ENCODE measurements at regions not wholly inside any gene's neighbourhood (a gene's known extent, or its start where the extent isn't known, plus 50 kb on each side); places are given as distances from the start of the nearest gene placed in this dataset.
A peak's percentile ranks its signal among the peaks of the same experiment; 100 is the strongest.

DNA sequence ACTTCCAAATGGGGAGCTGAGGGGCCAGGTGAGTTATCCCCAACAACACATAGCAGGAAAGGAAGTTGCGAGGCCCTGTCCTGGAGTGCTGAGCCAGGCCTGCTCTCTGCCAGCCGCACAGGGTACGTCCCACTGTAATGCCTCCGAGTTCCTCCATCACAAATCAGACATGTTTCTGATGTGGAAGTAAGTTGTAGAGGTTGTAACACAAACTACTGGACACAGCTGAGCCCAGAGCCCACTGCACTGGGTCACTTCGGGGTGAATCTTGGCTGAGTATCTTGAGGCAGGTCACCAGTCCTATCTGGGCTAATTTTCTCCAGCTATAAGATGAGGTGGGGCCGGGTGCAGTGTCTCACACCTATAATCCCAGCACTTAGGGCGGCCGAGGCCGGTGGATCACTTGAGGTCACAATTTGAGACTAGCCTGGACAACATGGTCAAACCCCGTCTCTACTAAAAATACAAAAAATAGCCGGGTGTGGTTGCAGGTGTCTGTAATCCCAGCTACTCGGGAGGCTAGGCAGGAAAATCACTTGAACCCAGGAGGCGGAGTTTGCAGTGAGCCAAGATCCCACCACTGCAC, 100.8 kb upstream of the CDH5 start:
- no peaks in the 10 kb centered on the region for H4K20me1 ChIP-seq (replicated peaks in 1 of 2; ENCODE audit: control insufficient read depth in 1 of 2, insufficient read depth in 2 of 2, low read length in 2 of 2)
- no peak for TF ChIP-seq RNF2 (IDR thresholded peaks at IDR 0.05; ENCODE audit: borderline replicate concordance, low read depth, low read length, missing control alignments, poor library complexity, severe bottlenecking)
- TF ChIP-seq TEAD4 (IDR thresholded peaks at IDR 0.05; ENCODE audit: low read depth, low read length), result no peak
- no peak for TF ChIP-seq KDM4A (IDR thresholded peaks at IDR 0.05; ENCODE audit: low read depth, low read length, severe bottlenecking)
- no peak for TF ChIP-seq RAD21 (IDR thresholded peaks at IDR 0.05 in 1 of 2, conservative IDR thresholded peaks at IDR 0.05 in 1 of 2; ENCODE audit: low read depth in 2 of 2, low read length in 2 of 2)
- TF ChIP-seq POU5F1 (IDR thresholded peaks at IDR 0.05; ENCODE audit: low read depth, low read length), result no peak
- no peak for TF ChIP-seq E2F6 (IDR thresholded peaks at IDR 0.05)
- TF ChIP-seq CBX8 (IDR thresholded peaks at IDR 0.05; ENCODE audit: borderline replicate concordance, low read depth, low read length), result no peak
- no peak for TF ChIP-seq FOSL1 (IDR thresholded peaks at IDR 0.05; ENCODE audit: insufficient read depth, low read depth, low read length)
- no peak for TF ChIP-seq CHD2 (IDR thresholded peaks at IDR 0.05; ENCODE audit: low read length)
- no peak for TF ChIP-seq SRF (IDR thresholded peaks at IDR 0.05; ENCODE audit: low read depth, low read length)
- no peak for TF ChIP-seq EGR1 (IDR thresholded peaks at IDR 0.05; ENCODE audit: borderline replicate concordance, low read depth, low read length)
- no peak for TF ChIP-seq SIRT6 (IDR thresholded peaks at IDR 0.05; ENCODE audit: low read length)
- TF ChIP-seq POLR2AphosphoS5 (IDR thresholded peaks at IDR 0.05; ENCODE audit: low read depth, low read length), result no peak

More for the DNA sequence above, 100.8 kb upstream of the CDH5 start:
- Histone ChIP-seq H3K79me2 (ENCODE audit: control insufficient read depth in 1 of 2, insufficient read depth in 2 of 2, low read length in 2 of 2) (no peaks in the 10 kb centered on the region), H3K56ac (replicated peaks; ENCODE audit: insufficient read length, low read depth, low read length) (no peak overlapping the region), H3K36me3 (ENCODE audit: control insufficient read depth in 2 of 4, insufficient read depth in 4 of 4, low read length in 3 of 4) (no peaks in the 10 kb centered on the region), H3K18ac (ENCODE audit: extremely low read depth, low read length) (no peak overlapping the region), H3K4me3 (ENCODE audit: extremely low read depth in 1 of 4, insufficient read depth in 2 of 4, low read depth in 3 of 4, low read length in 4 of 4) (no peak overlapping the region), H2AK5ac (ENCODE audit: low read depth, low read length) (no peak overlapping the region), H3K4me2 (ENCODE audit: insufficient read depth in 1 of 2, low read depth in 2 of 2, low read length in 2 of 2) (no peak overlapping the region), H3K23me2 (ENCODE audit: low read depth, low read length) (no peaks in the 10 kb centered on the region; the same call in 1 of the 2 replicates), H2BK12ac (ENCODE audit: low read depth, low read length) (0 out of 2 replicates have a peak overlapping the region, but pooled peaks have one; percentile 9), H3K9ac (replicated peaks in 1 of 4; ENCODE audit: extremely low read depth in 1 of 4, low read depth in 3 of 4, low read length in 3 of 4) (no peak overlapping the region), H2BK5ac (ENCODE audit: low read depth, low read length) (no peak overlapping the region), H3K27me3 (replicated peaks in 1 of 4; ENCODE audit: control insufficient read depth in 3 of 4, extremely low read depth in 1 of 4, insufficient read depth in 3 of 4, low read length in 3 of 4) (peaks cover 0 to 3% (median 1%) of the 10 kb centered on the region in 4 experiments; a peak in 4 of 7 replicates), H3K27ac (ENCODE audit: low read depth, low read length) (no peak overlapping the region), H4K91ac (replicated peaks; ENCODE audit: insufficient read length, low read length) (no peak overlapping the region), H3K23ac (ENCODE audit: insufficient read length) (no peak overlapping the region), H3K79me1 (ENCODE audit: low read depth, low read length) (no peaks in the 10 kb centered on the region), H4K5ac (ENCODE audit: insufficient read length, low read depth, low read length) (no peak overlapping the region), H2BK20ac (ENCODE audit: low read length) (0 out of 2 replicates have a peak overlapping the region, but pooled peaks have one; percentile 18), H3K4ac (replicated peaks; ENCODE audit: insufficient read length, low read depth, low read length) (no peak overlapping the region), H3K14ac (ENCODE audit: insufficient read length) (no peak overlapping the region), H3K9me3 (ENCODE audit: insufficient read depth in 2 of 2, low read depth in 1 of 2, low read length in 1 of 2) (no peaks in the 10 kb centered on the region), H2BK120ac (replicated peaks; ENCODE audit: low read depth, low read length) (no peak overlapping the region), H2AFZ (ENCODE audit: low read length) (no peak overlapping the region), H4K8ac (ENCODE audit: extremely low read depth, insufficient read depth, low read length) (no peak overlapping the region), H3K4me1 (replicated peaks in 1 of 4; ENCODE audit: control insufficient read depth in 3 of 4, insufficient read depth in 4 of 4, low read length in 3 of 4) (peaks cover 0 to 7% (median 5%) of the 10 kb centered on the region in 4 experiments; a peak in 5 of 7 replicates), H2BK15ac (ENCODE audit: low read length) (0 out of 2 replicates have a peak overlapping the region, but pooled peaks have one; percentile 46)
- ChIA-PET CTCF (ENCODE audit: partially characterized antibody) (interaction anchor here (1.3 to 1.5 kb wide), 2 partner anchors 50 to 135 kb away, joined by 3 to 4 read pairs; no protein-coding TSS in a partner anchor), POLR2A (ENCODE audit: partially characterized antibody) (no interaction called here)
- FAIRE-seq, result no peak
- DNase-seq (ENCODE audit: low read depth in 1 of 2, low spot score in 2 of 2), result no peak
- WGBS, 2 experiments (ENCODE audit: extremely low coverage in 1 of 2, insufficient coverage in 1 of 2, insufficient read length in 1 of 2, insufficient replicate concordance in 2 of 2, low coverage in 1 of 2, low lambda C conversion rate in 2 of 2, missing lambda C conversion rate in 1 of 2), result 95% methylated on average over 13 of the region's 13 CpGs; no CpG with 5 or more reads in 1 of the 2 experiments

All from H1 (cell line).